Prostate gland (tissue), 2 donors: ENCODE measurements at regions not wholly inside any gene's neighbourhood (a gene's known extent, or its start where the extent isn't known, plus 50 kb on each side); places are given as distances from the start of the nearest gene placed in this dataset.
"Not testable (repeated sequence)": the region's sequence is repeated elsewhere in the genome, so short reads cannot be mapped to it uniquely, and the experiment has no call there.

Experiments used
- DNase-seq: peaks from one replicate; pipeline ENCODE4 v3.0.0-alpha.2; 2019; ENCODE audit warnings: low spot score
- H3K27ac ChIP-seq, 2 donors: fragments of 200-600 bp; sonication (generic); 2 replicates each; pipeline ENCODE4 v1.5.1; 2017 to 2019
- H3K27me3 ChIP-seq: fragments of 200-600 bp; sonication (generic); replicated peaks from 2 replicates; pipeline ENCODE4 v1.5.1; 2019; ENCODE audit not compliant: insufficient read depth
- H3K36me3 ChIP-seq, 2 donors: fragments of 200-600 bp; sonication (generic); 1 replicate in 1 of 2; 2 replicates in 1 of 2; pipeline versions ENCODE4 v1.5.1 to v1.8.1; 2017 to 2019
- H3K4me1 ChIP-seq: fragments of 200-600 bp; sonication (generic); replicated peaks from 2 replicates; pipeline ENCODE4 v1.5.1; 2019
- H3K4me3 ChIP-seq, 2 donors: fragments of 200-600 bp; sonication (generic); 2 replicates each; pipeline ENCODE4 v1.5.1; 2017 to 2019
- H3K9me3 ChIP-seq: fragments of 200-600 bp; sonication (generic); 2 replicates; pipeline ENCODE4 v1.5.1; 2017
- WGBS: methylation state at CpG from one replicate; pipeline ENCODE4 v1.1.5; 2018; 5-methylcytosine and 5-hydroxymethylcytosine counted together
- intact Hi-C: fragments of 100-400 bp; cut with DNase I; formaldehyde crosslinking; loops from one replicate; pipeline ENCODE4 v1.14.2; 2022

- H3K4me1 ChIP-seq, H3K4me3 ChIP-seq, H3K27ac ChIP-seq, H3K36me3 ChIP-seq, H3K9me3 ChIP-seq, DNase-seq, intact Hi-C loops, H3K27me3 ChIP-seq: not testable (repeated sequence)
- WGBS = no CpG with 5 or more reads among the region's 36 CpGs
Measured at GRCh38 chr6:26811486-26812116, 152.1 kb upstream of the ZNF322 start.

- DNase-seq, H3K4me3 ChIP-seq, H3K27ac ChIP-seq, H3K36me3 ChIP-seq, H3K4me1 ChIP-seq, intact Hi-C loops, H3K9me3 ChIP-seq, H3K27me3 ChIP-seq: not testable (repeated sequence)
- no CpG with 5 or more reads among the region's 5 CpGs for WGBS
Measured at GRCh38 chr6:26818640-26819225, 159.2 kb upstream of the ZNF322 start.

- H3K4me1 ChIP-seq, H3K4me3 ChIP-seq, H3K27ac ChIP-seq, DNase-seq, intact Hi-C loops, H3K36me3 ChIP-seq, H3K9me3 ChIP-seq, H3K27me3 ChIP-seq: not testable (repeated sequence)
- WGBS = no CpG with 5 or more reads among the region's 4 CpGs
Measured at GRCh38 chr6:26827965-26828364, 168.4 kb upstream of the ZNF322 start.

GRCh38 chr6:26829480-26829879 is 169.9 kb upstream of the ZNF322 start:
- intact Hi-C loops, H3K4me3 ChIP-seq, H3K9me3 ChIP-seq, H3K27me3 ChIP-seq, H3K36me3 ChIP-seq, H3K27ac ChIP-seq, DNase-seq, H3K4me1 ChIP-seq: not testable (repeated sequence)
- no CpG with 5 or more reads among the region's 2 CpGs for WGBS

GRCh38 chr6:26830992-26831391 is 171.4 kb upstream of the ZNF322 start:
- WGBS = 76% methylated on average over 9 of the region's 9 CpGs
- H3K27me3 ChIP-seq, H3K4me1 ChIP-seq, intact Hi-C loops, DNase-seq, H3K9me3 ChIP-seq, H3K4me3 ChIP-seq, H3K36me3 ChIP-seq, H3K27ac ChIP-seq: not testable (repeated sequence)

- intact Hi-C loops, H3K4me3 ChIP-seq, H3K9me3 ChIP-seq, H3K27ac ChIP-seq, H3K36me3 ChIP-seq, H3K4me1 ChIP-seq, DNase-seq, H3K27me3 ChIP-seq: not testable (repeated sequence)
- WGBS = 90% methylated on average over 5 of the region's 5 CpGs
Measured at GRCh38 chr6:26835707-26836106, 176.2 kb upstream of the ZNF322 start.

GRCh38 chr6:26836657-26837056 is 177.1 kb upstream of the ZNF322 start:
- H3K27me3 ChIP-seq, DNase-seq, H3K27ac ChIP-seq, H3K36me3 ChIP-seq, H3K9me3 ChIP-seq, H3K4me3 ChIP-seq, H3K4me1 ChIP-seq, intact Hi-C loops: not testable (repeated sequence)

GRCh38 chr6:26844823-26845222 is 185.3 kb upstream of the ZNF322 start:
- DNase-seq, H3K36me3 ChIP-seq, H3K27ac ChIP-seq, H3K4me1 ChIP-seq, H3K4me3 ChIP-seq, H3K9me3 ChIP-seq, H3K27me3 ChIP-seq, intact Hi-C loops: not testable (repeated sequence)
- 82% methylated on average over 2 of the region's 2 CpGs for WGBS

GRCh38 chr6:26857289-26857688 is 197.7 kb upstream of the ZNF322 start:
- H3K27ac ChIP-seq, DNase-seq, H3K4me1 ChIP-seq, H3K9me3 ChIP-seq, H3K4me3 ChIP-seq, H3K27me3 ChIP-seq, H3K36me3 ChIP-seq, intact Hi-C loops: not testable (repeated sequence)
- WGBS = 40% methylated on average over 1 of the region's 2 CpGs

- H3K36me3 ChIP-seq, DNase-seq, H3K9me3 ChIP-seq, H3K4me3 ChIP-seq, H3K4me1 ChIP-seq, H3K27ac ChIP-seq, H3K27me3 ChIP-seq, intact Hi-C loops: not testable (repeated sequence)
- WGBS = 85% methylated on average over 5 of the region's 5 CpGs
Measured at GRCh38 chr6:26859067-26859770, 199.7 kb upstream of the ZNF322 start.

- DNase-seq, H3K36me3 ChIP-seq, H3K4me3 ChIP-seq, H3K4me1 ChIP-seq, intact Hi-C loops, H3K27ac ChIP-seq, H3K9me3 ChIP-seq, H3K27me3 ChIP-seq: not testable (repeated sequence)
- 69% methylated on average over 2 of the region's 2 CpGs for WGBS
Measured at GRCh38 chr6:26859771-26860163, 200.2 kb upstream of the ZNF322 start.

GRCh38 chr6:26861913-26862312 is 202.4 kb upstream of the ZNF322 start:
- H3K9me3 ChIP-seq, H3K4me3 ChIP-seq, DNase-seq, H3K4me1 ChIP-seq, H3K27me3 ChIP-seq, H3K36me3 ChIP-seq, intact Hi-C loops, H3K27ac ChIP-seq: not testable (repeated sequence)
- WGBS = 91% methylated on average over 2 of the region's 2 CpGs

- DNase-seq, H3K9me3 ChIP-seq, H3K27ac ChIP-seq, H3K4me1 ChIP-seq, H3K27me3 ChIP-seq, intact Hi-C loops, H3K36me3 ChIP-seq, H3K4me3 ChIP-seq: not testable (repeated sequence)
- WGBS = 87% methylated on average over 6 of the region's 6 CpGs
Measured at GRCh38 chr6:26863641-26864040, 204.1 kb upstream of the ZNF322 start.
